H9 (cell line): ENCODE measurements at regions not wholly inside any gene's neighbourhood (a gene's known extent, or its start where the extent isn't known, plus 50 kb on each side); places are given as distances from the start of the nearest gene placed in this dataset.

Source experiments
- DNase-seq: peaks from one replicate; pipeline ENCODE4 v3.0.0-alpha.2; 2017
- H2AFZ ChIP-seq: one replicate; pipeline ENCODE4 v1.6.1; 2013; ENCODE audit warnings: mild to moderate bottlenecking, low read length, control low read depth, moderate library complexity
- H2AK5ac ChIP-seq: 2 replicates; pipeline ENCODE4 v1.6.1; 2013; ENCODE audit warnings: low read length, control low read depth, mixed read lengths; ENCODE audit not compliant: insufficient read length
- H2BK120ac ChIP-seq: one replicate; pipeline ENCODE4 v1.6.1; 2013; ENCODE audit warnings: low read depth, mild to moderate bottlenecking, low read length, control low read depth, inconsistent platforms; ENCODE audit not compliant: poor library complexity, severe bottlenecking
- H2BK12ac ChIP-seq: 2 replicates; pipeline ENCODE4 v1.6.1; 2013; ENCODE audit warnings: low read length, control low read depth, mixed read lengths, low read depth; ENCODE audit not compliant: insufficient read length
- H2BK15ac ChIP-seq: 2 replicates; pipeline ENCODE4 v1.6.1; 2013; ENCODE audit warnings: low read depth, low read length, control low read depth
- H2BK20ac ChIP-seq: one replicate; pipeline ENCODE4 v1.6.1; 2013; ENCODE audit warnings: low read depth, mild to moderate bottlenecking, low read length, control low read depth, inconsistent platforms; ENCODE audit not compliant: poor library complexity, severe bottlenecking
- H2BK5ac ChIP-seq: 2 replicates; pipeline ENCODE4 v1.6.1; 2013; ENCODE audit warnings: low read length, control low read depth, mixed read lengths; ENCODE audit not compliant: insufficient read length
- H3K14ac ChIP-seq: 2 replicates; pipeline ENCODE4 v1.6.1; 2013; ENCODE audit warnings: low read length, control low read depth; ENCODE audit not compliant: insufficient read depth
- H3K18ac ChIP-seq: 2 replicates; pipeline ENCODE4 v1.6.1; 2013; ENCODE audit warnings: low read depth, mild to moderate bottlenecking, mixed read lengths, low read length, control low read depth; ENCODE audit not compliant: insufficient read length
- H3K23ac ChIP-seq: 2 replicates; pipeline ENCODE4 v1.6.1; 2013; ENCODE audit warnings: low read length, control low read depth, mixed read lengths, low read depth; ENCODE audit not compliant: insufficient read length
- H3K23me2 ChIP-seq: 2 replicates; pipeline ENCODE4 v1.6.1; 2013; ENCODE audit warnings: low read depth, mild to moderate bottlenecking, mixed read lengths, low read length, control low read depth; ENCODE audit not compliant: insufficient read length, poor library complexity, severe bottlenecking
- H3K27ac ChIP-seq: 2 replicates; pipeline ENCODE4 v1.5.1; 2013; ENCODE audit warnings: low read length, control low read depth, mixed read lengths, low read depth; ENCODE audit not compliant: insufficient read length
- H3K27me3 ChIP-seq: 2 replicates; pipeline ENCODE4 v1.6.1; 2013; ENCODE audit warnings: low read length, control low read depth, inconsistent platforms; ENCODE audit not compliant: insufficient read depth
- H3K4ac ChIP-seq: 2 replicates; pipeline ENCODE4 v1.6.1; 2013; ENCODE audit warnings: low read depth, mild to moderate bottlenecking, control low read depth, inconsistent platforms, low read length, moderate library complexity
- H3K4me1 ChIP-seq: 2 replicates; pipeline ENCODE4 v1.6.1; 2013; ENCODE audit warnings: low read length, control low read depth, inconsistent platforms; ENCODE audit not compliant: insufficient read depth
- H3K4me2 ChIP-seq: 2 replicates; pipeline ENCODE4 v1.6.1; 2013; ENCODE audit warnings: low read length, control low read depth, mixed read lengths; ENCODE audit not compliant: insufficient read length, insufficient read depth
- H3K56ac ChIP-seq: 2 replicates; pipeline ENCODE4 v1.6.1; 2013; ENCODE audit warnings: low read depth, mild to moderate bottlenecking, mixed read lengths, low read length, control low read depth; ENCODE audit not compliant: insufficient read length
- H3K79me1 ChIP-seq: 2 replicates; pipeline ENCODE4 v1.6.1; 2013; ENCODE audit warnings: low read depth, mild to moderate bottlenecking, moderate library complexity, low read length, control low read depth, inconsistent platforms; ENCODE audit not compliant: insufficient read depth, poor library complexity, severe bottlenecking
- H3K79me2 ChIP-seq: 2 replicates; pipeline ENCODE4 v1.6.1; 2013; ENCODE audit warnings: low read length, control low read depth, inconsistent platforms; ENCODE audit not compliant: insufficient read depth
- H3K9ac ChIP-seq: 2 replicates; pipeline ENCODE4 v1.6.1; 2013; ENCODE audit warnings: low read length, control low read depth, mixed read lengths; ENCODE audit not compliant: insufficient read length; ENCODE audit errors: extremely low read depth
- H3K9me3 ChIP-seq: one replicate; pipeline ENCODE4 v1.6.1; 2013; ENCODE audit warnings: low read depth, low read length, inconsistent platforms; ENCODE audit not compliant: control insufficient read depth
- H3T11ph ChIP-seq: one replicate; pipeline ENCODE4 v1.6.1; 2013; ENCODE audit warnings: mild to moderate bottlenecking, low read length, control low read depth, inconsistent platforms
- H4K20me1 ChIP-seq: one replicate; pipeline ENCODE4 v1.6.1; 2013; ENCODE audit not compliant: control insufficient read depth, insufficient read length, insufficient read depth
- H4K5ac ChIP-seq: 2 replicates; pipeline ENCODE4 v1.6.1; 2013; ENCODE audit warnings: low read depth, mild to moderate bottlenecking, mixed read lengths, low read length, control low read depth; ENCODE audit not compliant: insufficient read length
- H4K8ac ChIP-seq: replicated peaks from 2 replicates; pipeline ENCODE4 v1.6.1; 2013; ENCODE audit warnings: low read length, control low read depth, mixed read lengths, low read depth; ENCODE audit not compliant: insufficient read length
- H4K91ac ChIP-seq: 2 replicates; pipeline ENCODE4 v1.6.1; 2013; ENCODE audit warnings: low read depth, mild to moderate bottlenecking, moderate library complexity, mixed read lengths, low read length, control low read depth; ENCODE audit not compliant: insufficient read length
- H3K27ac Mint-ChIP-seq, 3 experiments: 2 replicates in 2 of 3; 3 replicates in 1 of 3; pipeline ENCODE4 v1.8.0; 2020 to 2021; ENCODE audit warnings: mixed read lengths in 3 of 3, mild to moderate bottlenecking in 1 of 3, moderate library complexity in 1 of 3
- H3K27me3 Mint-ChIP-seq: 2 replicates; pipeline ENCODE4 v1.8.0; 2021; ENCODE audit warnings: low read depth, mild to moderate bottlenecking, moderate library complexity, mixed read lengths
- H3K36me3 Mint-ChIP-seq, 3 experiments: 2 replicates in 2 of 3; 3 replicates in 1 of 3; pipeline ENCODE4 v1.8.0; 2020 to 2021; ENCODE audit warnings: low read depth in 3 of 3, mixed read lengths in 3 of 3; ENCODE audit not compliant: insufficient read depth in 1 of 3
- H3K4me1 Mint-ChIP-seq, 2 experiments: 2 replicates each; pipeline ENCODE4 v1.8.0; 2020; ENCODE audit warnings: mixed read lengths in 2 of 2
- H3K4me3 Mint-ChIP-seq, 2 experiments: 2 replicates in 1 of 2; 3 replicates in 1 of 2; pipeline ENCODE4 v1.8.0; 2020 to 2021; ENCODE audit warnings: mild to moderate bottlenecking in 2 of 2, mixed read lengths in 2 of 2, moderate library complexity in 1 of 2
- H3K9me3 Mint-ChIP-seq, 2 experiments: 2 replicates in 1 of 2; 3 replicates in 1 of 2; pipeline ENCODE4 v1.8.0; 2020; ENCODE audit warnings: mild to moderate bottlenecking in 2 of 2, mixed read lengths in 2 of 2, moderate library complexity in 1 of 2
- CTCF ChIP-seq: fragments of 200-600 bp; sonication (generic); conservative IDR thresholded peaks from 3 replicates; pipeline ENCODE4 v1.8.0; 2021; ENCODE audit warnings: antibody characterized with exemption, mild to moderate bottlenecking

- Histone ChIP-seq H4K91ac (no peak overlapping the region), H3K56ac (no peak overlapping the region), H2BK120ac (no peak overlapping the region), H2BK12ac (no peak overlapping the region), H2BK5ac (no peak overlapping the region), H3K27ac (no peak overlapping the region), H3K23ac (no peak overlapping the region), H3K27me3 (no peaks in the 10 kb centered on the region), H2AFZ (no peak overlapping the region), H4K20me1 (no peaks in the 10 kb centered on the region), H3K4me2 (no peak overlapping the region), H3K18ac (no peak overlapping the region), H3T11ph (no peak overlapping the region), H2AK5ac (no peak overlapping the region), H3K9me3 (no peaks in the 10 kb centered on the region), H3K9ac (no peak overlapping the region), H4K8ac (no peak overlapping the region), H3K79me1 (no peaks in the 10 kb centered on the region), H2BK15ac (no peak overlapping the region), H3K14ac (no peak overlapping the region), H4K5ac (no peak overlapping the region), H3K23me2 (no peaks in the 10 kb centered on the region), H3K4ac (no peak overlapping the region), H2BK20ac (no peak overlapping the region), H3K4me1 (no peaks in the 10 kb centered on the region), H3K79me2 (no peaks in the 10 kb centered on the region)
- Mint-ChIP-seq H3K4me3 (no peak overlapping the region), H3K9me3 (peaks cover 0 to 3% of the 10 kb centered on the region in 2 experiments; a peak in 3 of 5 replicates), H3K27me3 (no peaks in the 10 kb centered on the region), H3K4me1 (0 out of 4 replicates have a peak, but pooled peaks cover 0 to 4% of the 10 kb centered on the region in 2 experiments), H3K36me3 (peaks cover 0 to 3% (median 0%) of the 10 kb centered on the region in 3 experiments; a peak in 1 of 7 replicates), H3K27ac (no peak overlapping the region)
- DNase-seq = no peak
- no peak for TF ChIP-seq CTCF
Measured at GRCh38 chr7:126179916-126180315, 1072.8 kb downstream of the GRM8 start.
